Gastrocnemius medialis (tissue), 4 donors: ENCODE measurements at regions not wholly inside any gene's neighbourhood (a gene's known extent, or its start where the extent isn't known, plus 50 kb on each side); places are given as distances from the start of the nearest gene placed in this dataset.

Experiments used
- CTCF ChIP-seq, 5 experiments: fragments of 450-650 bp in 3 of 5; fragments of 200-600 bp in 2 of 5; sonication (generic) in 2 of 5; IDR thresholded peaks in 4 of 5; conservative IDR thresholded peaks in 1 of 5; 1 replicate in 4 of 5; 2 replicates in 1 of 5; pipeline ENCODE4 v1.5.1; 2016 to 2019; ENCODE audit warnings: antibody characterized with exemption in 5 of 5, mild to moderate bottlenecking in 3 of 5, moderate library complexity in 3 of 5
- POLR2A ChIP-seq, 2 donors: fragments of 450-650 bp; IDR thresholded peaks; one replicate each; pipeline ENCODE4 v1.6.1; 2017; ENCODE audit warnings: antibody characterized with exemption in 2 of 2, mild to moderate bottlenecking in 2 of 2, moderate library complexity in 2 of 2

- TF ChIP-seq CTCF (IDR thresholded peaks at IDR 0.05 in 4 of 5, conservative IDR thresholded peaks at IDR 0.05 in 1 of 5) (no peak), POLR2A (IDR thresholded peaks at IDR 0.05) (no peak)
Observed at GRCh38 chr7:39851466-39852045, 98.5 kb upstream of the CDK13 start.
